Karpas-422 (cell line): ENCODE measurements at regions not wholly inside any gene's neighbourhood (a gene's known extent, or its start where the extent isn't known, plus 50 kb on each side); places are given as distances from the start of the nearest gene placed in this dataset.

Source experiments
- DNase-seq: peaks from one replicate; pipeline ENCODE4 v3.0.0-alpha.2; 2015
- H2AFZ ChIP-seq: fragments of 200-600 bp; sonication (generic); 2 replicates; pipeline ENCODE4 v1.6.1; 2014; ENCODE audit warnings: antibody characterized with exemption, low read length, mixed read lengths
- H3K27ac ChIP-seq: fragments of 200-600 bp; sonication (generic); 2 replicates; pipeline ENCODE4 v1.5.1; 2014; ENCODE audit warnings: mild to moderate bottlenecking, low read length, moderate library complexity
- H3K27me3 ChIP-seq: fragments of 200-600 bp; sonication (generic); 2 replicates; pipeline ENCODE4 v1.6.1; 2014; ENCODE audit warnings: low read length, mixed read lengths
- H3K36me3 ChIP-seq: fragments of 200-600 bp; sonication (generic); 2 replicates; pipeline ENCODE4 v1.6.1; 2014; ENCODE audit warnings: low read length, mixed read lengths; ENCODE audit not compliant: insufficient read depth
- H3K4me1 ChIP-seq: fragments of 200-600 bp; sonication (generic); 2 replicates; pipeline ENCODE4 v1.6.1; 2014; ENCODE audit warnings: mild to moderate bottlenecking, low read length, mixed read lengths
- H3K4me2 ChIP-seq: fragments of 200-600 bp; sonication (generic); 2 replicates; pipeline ENCODE4 v1.6.1; 2014; ENCODE audit warnings: low read length, low read depth, mild to moderate bottlenecking; ENCODE audit not compliant: poor library complexity, severe bottlenecking
- H3K4me3 ChIP-seq: fragments of 200-600 bp; sonication (generic); 2 replicates; pipeline ENCODE4 v1.5.1; 2014; ENCODE audit warnings: mild to moderate bottlenecking, antibody characterized with exemption, low read length, mixed read lengths
- H3K79me2 ChIP-seq: fragments of 200-600 bp; sonication (generic); 2 replicates; pipeline ENCODE4 v1.6.1; 2014; ENCODE audit warnings: mild to moderate bottlenecking, low read length, mixed read lengths
- H3K9ac ChIP-seq: fragments of 200-600 bp; sonication (generic); 2 replicates; pipeline ENCODE4 v1.6.0; 2014; ENCODE audit warnings: low read length
- H3K9me2 ChIP-seq: fragments of 200-600 bp; sonication (generic), shearing (Covaris generic); replicated peaks from 2 replicates; pipeline ENCODE4 v1.6.0; 2014; ENCODE audit warnings: mild to moderate bottlenecking, low read length, moderate library complexity; ENCODE audit not compliant: insufficient read depth
- H3K9me3 ChIP-seq: fragments of 300-700, 200-600 bp; sonication (generic); 2 replicates; pipeline ENCODE4 v1.6.1; 2014; ENCODE audit warnings: low read length, mixed read lengths
- H4K20me1 ChIP-seq: fragments of 200-600 bp; sonication (generic); 2 replicates; pipeline ENCODE4 v1.6.1; 2014; ENCODE audit warnings: mild to moderate bottlenecking, antibody characterized with exemption, low read length, low read depth; ENCODE audit not compliant: insufficient read depth

GRCh38 chr12:30095511-30095910 lies 311.8 kb upstream of the TMTC1 start:
- H3K36me3 ChIP-seq: no peaks in the 10 kb centered on the region
- DNase-seq: no peak
- no peak overlapping the region for H3K27ac ChIP-seq
- no peak overlapping the region for H3K4me3 ChIP-seq
- no peaks in the 10 kb centered on the region for H3K27me3 ChIP-seq
- no peaks in the 10 kb centered on the region for H3K79me2 ChIP-seq
- H3K4me1 ChIP-seq: no peaks in the 10 kb centered on the region
- H4K20me1 ChIP-seq: no peaks in the 10 kb centered on the region
- H3K9ac ChIP-seq: no peak overlapping the region
- no peak overlapping the region for H3K4me2 ChIP-seq
- no peak overlapping the region for H2AFZ ChIP-seq
- no peaks in the 10 kb centered on the region for H3K9me2 ChIP-seq
- no peaks in the 10 kb centered on the region for H3K9me3 ChIP-seq

GRCh38 chr12:30092983-30093617 lies 309.4 kb upstream of the TMTC1 start:
- no peaks in the 10 kb centered on the region for H3K4me1 ChIP-seq
- no peak overlapping the region for H2AFZ ChIP-seq
- no peaks in the 10 kb centered on the region for H4K20me1 ChIP-seq
- no peak overlapping the region for H3K9ac ChIP-seq
- H3K27me3 ChIP-seq: no peaks in the 10 kb centered on the region
- H3K79me2 ChIP-seq: no peaks in the 10 kb centered on the region
- H3K4me3 ChIP-seq: no peak overlapping the region
- no peak overlapping the region for H3K4me2 ChIP-seq
- no peak for DNase-seq
- H3K36me3 ChIP-seq: no peaks in the 10 kb centered on the region
- H3K27ac ChIP-seq: no peak overlapping the region
- H3K9me3 ChIP-seq: no peaks in the 10 kb centered on the region
- no peaks in the 10 kb centered on the region for H3K9me2 ChIP-seq

- no peaks in the 10 kb centered on the region for H3K79me2 ChIP-seq
- no peaks in the 10 kb centered on the region for H3K4me1 ChIP-seq
- DNase-seq: no peak
- H3K27ac ChIP-seq: no peak overlapping the region
- H3K9me2 ChIP-seq: no peaks in the 10 kb centered on the region
- no peaks in the 10 kb centered on the region for H3K36me3 ChIP-seq
- no peaks in the 10 kb centered on the region for H3K27me3 ChIP-seq
- H4K20me1 ChIP-seq: no peaks in the 10 kb centered on the region
- no peak overlapping the region for H3K4me2 ChIP-seq
- H3K9ac ChIP-seq: no peak overlapping the region
- no peak overlapping the region for H2AFZ ChIP-seq
- no peak overlapping the region for H3K4me3 ChIP-seq
- H3K9me3 ChIP-seq: no peaks in the 10 kb centered on the region
Observed at GRCh38 chr12:30090258-30090657, 306.5 kb upstream of the TMTC1 start.

GRCh38 chr12:30088259-30088995 lies 304.7 kb upstream of the TMTC1 start:
- Histone ChIP-seq H4K20me1 (no peaks in the 10 kb centered on the region), H3K79me2 (no peaks in the 10 kb centered on the region), H3K27me3 (no peaks in the 10 kb centered on the region), H3K4me1 (no peaks in the 10 kb centered on the region), H3K9me2 (no peaks in the 10 kb centered on the region), H3K9ac (no peak overlapping the region), H3K36me3 (no peaks in the 10 kb centered on the region), H3K4me2 (no peak overlapping the region), H3K9me3 (no peaks in the 10 kb centered on the region), H2AFZ (no peak overlapping the region), H3K27ac (no peak overlapping the region), H3K4me3 (no peak overlapping the region)
- no peak for DNase-seq

- Histone ChIP-seq H3K27ac (no peak overlapping the region), H2AFZ (no peak overlapping the region), H3K9me3 (no peaks in the 10 kb centered on the region), H3K9me2 (no peaks in the 10 kb centered on the region), H3K4me3 (no peak overlapping the region), H3K9ac (no peak overlapping the region), H3K36me3 (no peaks in the 10 kb centered on the region), H3K79me2 (no peaks in the 10 kb centered on the region), H3K4me2 (no peak overlapping the region), H3K27me3 (no peaks in the 10 kb centered on the region), H4K20me1 (no peaks in the 10 kb centered on the region), H3K4me1 (no peaks in the 10 kb centered on the region)
- no peak for DNase-seq
Observed at GRCh38 chr12:30082381-30082780, 298.6 kb upstream of the TMTC1 start.

- no peaks in the 10 kb centered on the region for H3K9me2 ChIP-seq
- no peak overlapping the region for H3K4me2 ChIP-seq
- no peaks in the 10 kb centered on the region for H3K36me3 ChIP-seq
- no peak overlapping the region for H3K4me3 ChIP-seq
- no peaks in the 10 kb centered on the region for H3K4me1 ChIP-seq
- no peak for DNase-seq
- H3K9ac ChIP-seq: no peak overlapping the region
- no peak overlapping the region for H2AFZ ChIP-seq
- H3K27me3 ChIP-seq: no peaks in the 10 kb centered on the region
- no peaks in the 10 kb centered on the region for H3K79me2 ChIP-seq
- no peaks in the 10 kb centered on the region for H4K20me1 ChIP-seq
- no peak overlapping the region for H3K27ac ChIP-seq
- H3K9me3 ChIP-seq: no peaks in the 10 kb centered on the region
Observed at GRCh38 chr12:30074916-30075315, 291.2 kb upstream of the TMTC1 start.

- Histone ChIP-seq H4K20me1 (no peaks in the 10 kb centered on the region), H3K27ac (no peak overlapping the region), H3K79me2 (no peaks in the 10 kb centered on the region), H3K9me2 (no peaks in the 10 kb centered on the region), H3K4me3 (no peak overlapping the region), H3K9me3 (peaks cover 1% of the 10 kb centered on the region; the same call in 1 of the 2 replicates), H3K4me2 (no peak overlapping the region), H3K9ac (no peak overlapping the region), H3K4me1 (no peaks in the 10 kb centered on the region), H3K27me3 (no peaks in the 10 kb centered on the region), H3K36me3 (no peaks in the 10 kb centered on the region), H2AFZ (no peak overlapping the region)
- DNase-seq: no peak
Observed at GRCh38 chr12:30072824-30073223, 289.1 kb upstream of the TMTC1 start.

GRCh38 chr12:30067146-30067545 lies 283.4 kb upstream of the TMTC1 start:
- H3K79me2 ChIP-seq: no peaks in the 10 kb centered on the region
- no peak overlapping the region for H2AFZ ChIP-seq
- no peak overlapping the region for H3K9ac ChIP-seq
- no peaks in the 10 kb centered on the region for H4K20me1 ChIP-seq
- no peak overlapping the region for H3K4me2 ChIP-seq
- H3K27ac ChIP-seq: no peak overlapping the region
- peaks cover 5% of the 10 kb centered on the region; the same call in 1 of the 2 replicates for H3K9me3 ChIP-seq
- H3K4me1 ChIP-seq: no peaks in the 10 kb centered on the region
- no peaks in the 10 kb centered on the region for H3K27me3 ChIP-seq
- no peak overlapping the region for H3K4me3 ChIP-seq
- DNase-seq: no peak
- no peaks in the 10 kb centered on the region for H3K9me2 ChIP-seq
- H3K36me3 ChIP-seq: no peaks in the 10 kb centered on the region
